ENCODE measurements at regions not wholly inside any gene's neighbourhood (a gene's known extent, or its start where the extent isn't known, plus 50 kb on each side); places are given as distances from the start of the nearest gene placed in this dataset.

GRCh38 chr4:28890949-28891775 lies 1829.0 kb upstream of the PCDH7 start:
- H2AFZ ChIP-seq (ENCODE audit: low read depth) = no peak overlapping the region
- TF ChIP-seq FOXM1 (IDR thresholded peaks at IDR 0.05; ENCODE audit: low read depth) (no peak), USF1 (IDR thresholded peaks at IDR 0.05; ENCODE audit: borderline replicate concordance, low read depth) (no peak), ELF1 (IDR thresholded peaks at IDR 0.05) (no peak), FOSL2 (IDR thresholded peaks at IDR 0.05; ENCODE audit: borderline replicate concordance, low read depth) (no peak), RAD21 (IDR thresholded peaks at IDR 0.05; ENCODE audit: low read length) (no peak), SIN3A (IDR thresholded peaks at IDR 0.05; ENCODE audit: borderline replicate concordance, low read depth, low read length) (no peak), MXI1 (IDR thresholded peaks at IDR 0.05; ENCODE audit: low read depth, low read length) (no peak), RXRA (IDR thresholded peaks at IDR 0.05; ENCODE audit: borderline replicate concordance, low read depth) (no peak), GABPA (IDR thresholded peaks at IDR 0.05; ENCODE audit: low read depth) (no peak), TAF1 (IDR thresholded peaks at IDR 0.05; ENCODE audit: borderline replicate concordance, low read depth, low read length) (no peak), TCF12 (IDR thresholded peaks at IDR 0.05) (no peak), FOXJ3 (CRISPR knock-in tag; IDR thresholded peaks at IDR 0.05) (no peak), TEAD4 (IDR thresholded peaks at IDR 0.05; ENCODE audit: borderline replicate concordance, insufficient read depth) (no peak)
- TF ChIP-seq, protein P1, sequence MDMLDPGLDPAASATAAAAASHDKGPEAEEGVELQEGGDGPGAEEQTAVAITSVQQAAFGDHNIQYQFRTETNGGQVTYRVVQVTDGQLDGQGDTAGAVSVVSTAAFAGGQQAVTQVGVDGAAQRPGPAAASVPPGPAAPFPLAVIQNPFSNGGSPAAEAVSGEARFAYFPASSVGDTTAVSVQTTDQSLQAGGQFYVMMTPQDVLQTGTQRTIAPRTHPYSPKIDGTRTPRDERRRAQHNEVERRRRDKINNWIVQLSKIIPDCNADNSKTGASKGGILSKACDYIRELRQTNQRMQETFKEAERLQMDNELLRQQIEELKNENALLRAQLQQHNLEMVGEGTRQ (IDR thresholded peaks at IDR 0.05; ENCODE audit: borderline replicate concordance, low read depth, low read length) = no peak
- TF ChIP-seq, protein P2, sequence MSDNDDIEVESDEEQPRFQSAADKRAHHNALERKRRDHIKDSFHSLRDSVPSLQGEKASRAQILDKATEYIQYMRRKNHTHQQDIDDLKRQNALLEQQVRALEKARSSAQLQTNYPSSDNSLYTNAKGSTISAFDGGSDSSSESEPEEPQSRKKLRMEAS (IDR thresholded peaks at IDR 0.05; ENCODE audit: low read depth) = no peak
- TF ChIP-seq, protein P3, sequence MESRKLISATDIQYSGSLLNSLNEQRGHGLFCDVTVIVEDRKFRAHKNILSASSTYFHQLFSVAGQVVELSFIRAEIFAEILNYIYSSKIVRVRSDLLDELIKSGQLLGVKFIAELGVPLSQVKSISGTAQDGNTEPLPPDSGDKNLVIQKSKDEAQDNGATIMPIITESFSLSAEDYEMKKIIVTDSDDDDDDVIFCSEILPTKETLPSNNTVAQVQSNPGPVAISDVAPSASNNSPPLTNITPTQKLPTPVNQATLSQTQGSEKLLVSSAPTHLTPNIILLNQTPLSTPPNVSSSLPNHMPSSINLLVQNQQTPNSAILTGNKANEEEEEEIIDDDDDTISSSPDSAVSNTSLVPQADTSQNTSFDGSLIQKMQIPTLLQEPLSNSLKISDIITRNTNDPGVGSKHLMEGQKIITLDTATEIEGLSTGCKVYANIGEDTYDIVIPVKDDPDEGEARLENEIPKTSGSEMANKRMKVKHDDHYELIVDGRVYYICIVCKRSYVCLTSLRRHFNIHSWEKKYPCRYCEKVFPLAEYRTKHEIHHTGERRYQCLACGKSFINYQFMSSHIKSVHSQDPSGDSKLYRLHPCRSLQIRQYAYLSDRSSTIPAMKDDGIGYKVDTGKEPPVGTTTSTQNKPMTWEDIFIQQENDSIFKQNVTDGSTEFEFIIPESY (IDR thresholded peaks at IDR 0.05; ENCODE audit: borderline replicate concordance, low read depth) = no peak
- TF ChIP-seq, protein P4, sequence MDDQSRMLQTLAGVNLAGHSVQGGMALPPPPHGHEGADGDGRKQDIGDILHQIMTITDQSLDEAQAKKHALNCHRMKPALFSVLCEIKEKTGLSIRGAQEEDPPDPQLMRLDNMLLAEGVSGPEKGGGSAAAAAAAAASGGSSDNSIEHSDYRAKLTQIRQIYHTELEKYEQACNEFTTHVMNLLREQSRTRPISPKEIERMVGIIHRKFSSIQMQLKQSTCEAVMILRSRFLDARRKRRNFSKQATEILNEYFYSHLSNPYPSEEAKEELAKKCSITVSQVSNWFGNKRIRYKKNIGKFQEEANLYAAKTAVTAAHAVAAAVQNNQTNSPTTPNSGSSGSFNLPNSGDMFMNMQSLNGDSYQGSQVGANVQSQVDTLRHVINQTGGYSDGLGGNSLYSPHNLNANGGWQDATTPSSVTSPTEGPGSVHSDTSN (IDR thresholded peaks at IDR 0.05) = no peak
- TF ChIP-seq, protein P5, sequence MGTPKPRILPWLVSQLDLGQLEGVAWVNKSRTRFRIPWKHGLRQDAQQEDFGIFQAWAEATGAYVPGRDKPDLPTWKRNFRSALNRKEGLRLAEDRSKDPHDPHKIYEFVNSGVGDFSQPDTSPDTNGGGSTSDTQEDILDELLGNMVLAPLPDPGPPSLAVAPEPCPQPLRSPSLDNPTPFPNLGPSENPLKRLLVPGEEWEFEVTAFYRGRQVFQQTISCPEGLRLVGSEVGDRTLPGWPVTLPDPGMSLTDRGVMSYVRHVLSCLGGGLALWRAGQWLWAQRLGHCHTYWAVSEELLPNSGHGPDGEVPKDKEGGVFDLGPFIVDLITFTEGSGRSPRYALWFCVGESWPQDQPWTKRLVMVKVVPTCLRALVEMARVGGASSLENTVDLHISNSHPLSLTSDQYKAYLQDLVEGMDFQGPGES (IDR thresholded peaks at IDR 0.05; ENCODE audit: low read depth, low read length) = no peak

More at GRCh38 chr4:28890949-28891775, 1829.0 kb upstream of the PCDH7 start:
- CTCF ChIA-PET = no interaction called here
- Histone ChIP-seq H3K9me2 (no peaks in the 10 kb centered on the region; the same call in 1 of the 2 replicates), H3K4me2 (no peak overlapping the region), H3K27me3 (ENCODE audit: insufficient read depth) (no peaks in the 10 kb centered on the region), H4K20me1 (ENCODE audit: insufficient read depth) (no peaks in the 10 kb centered on the region), H3K4me1 (ENCODE audit: control insufficient read depth in 1 of 2, insufficient read depth in 2 of 2, low read depth in 1 of 2, low read length in 1 of 2) (no peaks in the 10 kb centered on the region), H3K9ac (no peak overlapping the region), H3K9me3 (no peaks in the 10 kb centered on the region), H3K79me2 (ENCODE audit: insufficient read depth) (no peaks in the 10 kb centered on the region), H3K36me3 (replicated peaks in 1 of 2; ENCODE audit: control insufficient read depth in 1 of 2, insufficient read depth in 2 of 2, low read length in 1 of 2) (no peaks in the 10 kb centered on the region), H3K27ac (ENCODE audit: low read depth in 2 of 2, low read length in 1 of 2) (no peak overlapping the region), H3K4me3 (ENCODE audit: low read depth in 2 of 2, low read length in 1 of 2) (no peak overlapping the region), H3F3A (replicated peaks; ENCODE audit: insufficient read depth) (no peaks in the 10 kb centered on the region)
- DNase-seq = no peak
- POLR2A ChIA-PET = no interaction called here
- WGBS (ENCODE audit: low lambda C conversion rate) = 0% methylated on average over 3 of the region's 3 CpGs

Measured in SK-N-SH (cell line).